Esophagus squamous epithelium (tissue), 4 donors: ENCODE measurements at regions not wholly inside any gene's neighbourhood (a gene's known extent, or its start where the extent isn't known, plus 50 kb on each side); places are given as distances from the start of the nearest gene placed in this dataset.

Experiments
- CTCF ChIP-seq, 6 experiments: fragments of 450-650 bp in 4 of 6; fragments of 200-600 bp in 2 of 6; sonication (generic) in 2 of 6; IDR thresholded peaks; one replicate each; pipeline ENCODE4 v1.5.1; 2016 to 2019; ENCODE audit warnings: antibody characterized with exemption in 6 of 6, mild to moderate bottlenecking in 4 of 6, moderate library complexity in 4 of 6
- POLR2A ChIP-seq, 4 donors: fragments of 450-650 bp; IDR thresholded peaks; one replicate each; pipeline ENCODE4 v1.6.1; 2017; ENCODE audit warnings: antibody characterized with exemption in 4 of 4, mild to moderate bottlenecking in 4 of 4, moderate library complexity in 3 of 4

DNA sequence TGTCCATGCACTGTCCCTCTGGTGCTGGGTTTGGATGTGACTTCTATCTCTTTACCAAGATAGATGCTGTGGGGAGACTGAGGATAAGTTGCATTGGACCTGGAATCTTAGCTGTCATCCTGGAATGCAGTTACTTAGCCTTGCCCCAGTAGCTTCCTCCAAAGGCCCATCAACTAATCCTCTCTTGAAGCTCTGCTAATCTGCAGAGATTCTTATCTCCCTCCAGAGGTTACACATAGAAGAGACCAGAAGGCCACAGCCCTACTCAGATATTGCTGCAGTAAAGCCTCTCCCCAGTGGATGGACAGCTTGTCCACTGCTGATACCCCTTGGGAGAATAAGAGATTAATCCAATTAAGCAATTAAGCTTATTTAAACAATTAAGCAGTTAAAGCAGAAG lies 867.2 kb downstream of the BCL11B start:
- TF ChIP-seq CTCF (IDR thresholded peaks at IDR 0.05) (no peak), POLR2A (IDR thresholded peaks at IDR 0.05) (no peak)
